ENCODE measurements at regions not wholly inside any gene's neighbourhood (a gene's known extent, or its start where the extent isn't known, plus 50 kb on each side); places are given as distances from the start of the nearest gene placed in this dataset.

GRCh38 chr7:119555788-119556187, 717.2 kb upstream of the KCND2 start:
- no peak overlapping the region for H3K4me3 ChIP-seq (ENCODE audit: insufficient read depth, low read depth, low read length)
- no peaks in the 10 kb centered on the region for H4K20me1 ChIP-seq (ENCODE audit: insufficient read depth, low read length)
- Mint-ChIP-seq H3K4me3 (ENCODE audit: unreplicated experiment) (no peak overlapping the region), H3K4me1 (ENCODE audit: low read depth, unreplicated experiment) (no peaks in the 10 kb centered on the region), H3K9me3 (ENCODE audit: unreplicated experiment) (peaks cover 2% of the 10 kb centered on the region), H3K36me3 (ENCODE audit: low read depth, unreplicated experiment) (no peaks in the 10 kb centered on the region), H3K27me3 (ENCODE audit: low read depth, unreplicated experiment) (no peaks in the 10 kb centered on the region), H3K27ac (ENCODE audit: unreplicated experiment) (no peak overlapping the region)
- H3K36me3 ChIP-seq (ENCODE audit: insufficient read depth, low read length) = no peaks in the 10 kb centered on the region
- FAIRE-seq (no peak), DNase-seq (ENCODE audit: low read depth) (no peak)
- H3K9ac ChIP-seq (ENCODE audit: low read length) = no peak overlapping the region
- no peak overlapping the region for H3K4me2 ChIP-seq (ENCODE audit: low read length)
- no peaks in the 10 kb centered on the region for H3K79me2 ChIP-seq (ENCODE audit: insufficient read depth, low read length)
- TF ChIP-seq, protein P1, sequence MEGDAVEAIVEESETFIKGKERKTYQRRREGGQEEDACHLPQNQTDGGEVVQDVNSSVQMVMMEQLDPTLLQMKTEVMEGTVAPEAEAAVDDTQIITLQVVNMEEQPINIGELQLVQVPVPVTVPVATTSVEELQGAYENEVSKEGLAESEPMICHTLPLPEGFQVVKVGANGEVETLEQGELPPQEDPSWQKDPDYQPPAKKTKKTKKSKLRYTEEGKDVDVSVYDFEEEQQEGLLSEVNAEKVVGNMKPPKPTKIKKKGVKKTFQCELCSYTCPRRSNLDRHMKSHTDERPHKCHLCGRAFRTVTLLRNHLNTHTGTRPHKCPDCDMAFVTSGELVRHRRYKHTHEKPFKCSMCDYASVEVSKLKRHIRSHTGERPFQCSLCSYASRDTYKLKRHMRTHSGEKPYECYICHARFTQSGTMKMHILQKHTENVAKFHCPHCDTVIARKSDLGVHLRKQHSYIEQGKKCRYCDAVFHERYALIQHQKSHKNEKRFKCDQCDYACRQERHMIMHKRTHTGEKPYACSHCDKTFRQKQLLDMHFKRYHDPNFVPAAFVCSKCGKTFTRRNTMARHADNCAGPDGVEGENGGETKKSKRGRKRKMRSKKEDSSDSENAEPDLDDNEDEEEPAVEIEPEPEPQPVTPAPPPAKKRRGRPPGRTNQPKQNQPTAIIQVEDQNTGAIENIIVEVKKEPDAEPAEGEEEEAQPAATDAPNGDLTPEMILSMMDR (IDR thresholded peaks at IDR 0.05; ENCODE audit: insufficient read depth, low read depth, low read length) = no peak
- no peak for TF ChIP-seq EZH2 (IDR thresholded peaks at IDR 0.05; ENCODE audit: insufficient read depth, low read length)
- H3K4me1 ChIP-seq (ENCODE audit: insufficient read depth, low read length) = no peaks in the 10 kb centered on the region
- no peak overlapping the region for H3K27ac ChIP-seq (ENCODE audit: low read depth, low read length)
- H3K27me3 ChIP-seq (ENCODE audit: insufficient read depth, low read length) = no peaks in the 10 kb centered on the region
- H2AFZ ChIP-seq (ENCODE audit: low read depth, low read length) = no peak overlapping the region
- no peaks in the 10 kb centered on the region for H3K9me3 ChIP-seq (ENCODE audit: insufficient read depth, low read depth, low read length)

DNA sequence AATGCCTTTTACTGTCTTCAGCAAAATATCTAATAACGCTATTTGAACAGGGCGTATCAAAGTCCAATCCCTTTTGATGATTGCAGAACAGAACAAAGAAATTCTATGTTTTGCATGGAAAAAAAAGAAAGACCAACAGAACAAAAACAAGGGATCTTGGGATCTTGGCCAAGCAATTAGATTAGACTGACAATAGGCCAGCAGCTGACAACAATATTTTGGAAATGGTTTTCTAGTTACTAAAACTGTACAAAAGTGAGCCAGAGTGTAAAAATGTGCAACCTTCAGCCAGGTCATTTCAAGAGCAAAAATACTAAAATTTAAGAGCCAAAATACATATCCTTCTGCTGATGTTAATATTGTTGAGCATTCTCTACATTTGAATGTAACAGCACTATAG, 716.5 kb upstream of the KCND2 start:
- Histone ChIP-seq H3K79me2 (ENCODE audit: insufficient read depth, low read length) (no peaks in the 10 kb centered on the region), H3K36me3 (ENCODE audit: insufficient read depth, low read length) (no peaks in the 10 kb centered on the region), H3K4me1 (ENCODE audit: insufficient read depth, low read length) (no peaks in the 10 kb centered on the region), H2AFZ (ENCODE audit: low read depth, low read length) (no peak overlapping the region), H3K4me3 (ENCODE audit: insufficient read depth, low read depth, low read length) (no peak overlapping the region), H4K20me1 (ENCODE audit: insufficient read depth, low read length) (no peaks in the 10 kb centered on the region), H3K27ac (ENCODE audit: low read depth, low read length) (no peak overlapping the region), H3K27me3 (ENCODE audit: insufficient read depth, low read length) (no peaks in the 10 kb centered on the region), H3K4me2 (ENCODE audit: low read length) (no peak overlapping the region), H3K9ac (ENCODE audit: low read length) (no peak overlapping the region), H3K9me3 (ENCODE audit: insufficient read depth, low read depth, low read length) (no peaks in the 10 kb centered on the region)
- FAIRE-seq = no peak
- Mint-ChIP-seq H3K4me3 (ENCODE audit: unreplicated experiment) (no peak overlapping the region), H3K4me1 (ENCODE audit: low read depth, unreplicated experiment) (no peaks in the 10 kb centered on the region), H3K27ac (ENCODE audit: unreplicated experiment) (no peak overlapping the region), H3K36me3 (ENCODE audit: low read depth, unreplicated experiment) (no peaks in the 10 kb centered on the region), H3K9me3 (ENCODE audit: unreplicated experiment) (peaks cover 2% of the 10 kb centered on the region), H3K27me3 (ENCODE audit: low read depth, unreplicated experiment) (no peaks in the 10 kb centered on the region)
- no peak for DNase-seq (ENCODE audit: low read depth)
- TF ChIP-seq EZH2 (IDR thresholded peaks at IDR 0.05; ENCODE audit: insufficient read depth, low read length) = no peak
- TF ChIP-seq, protein P1 (IDR thresholded peaks at IDR 0.05; ENCODE audit: insufficient read depth, low read depth, low read length) = no peak

DNA sequence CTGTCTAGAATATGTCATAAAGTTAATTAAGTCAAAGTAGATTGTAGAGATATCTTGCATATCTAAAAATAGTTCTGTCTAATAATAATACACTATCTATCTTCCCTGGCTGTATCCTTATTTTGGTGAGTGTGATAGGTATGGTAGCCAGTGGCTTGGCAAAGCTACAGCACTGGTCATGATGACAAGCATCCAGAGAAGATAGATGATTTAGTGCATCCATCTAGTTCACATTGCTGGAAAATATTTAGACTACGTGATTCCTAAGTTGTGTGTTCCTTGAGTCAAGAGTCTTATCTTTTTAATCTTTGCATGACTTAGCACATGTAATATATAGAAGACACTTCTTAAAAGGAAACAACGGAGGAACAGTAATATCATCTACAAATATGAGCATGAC, 711.2 kb upstream of the KCND2 start:
- Histone ChIP-seq H3K9me3 (ENCODE audit: insufficient read depth, low read depth, low read length) (no peaks in the 10 kb centered on the region), H3K79me2 (ENCODE audit: insufficient read depth, low read length) (no peaks in the 10 kb centered on the region), H3K4me2 (ENCODE audit: low read length) (no peak overlapping the region), H3K4me1 (ENCODE audit: insufficient read depth, low read length) (no peaks in the 10 kb centered on the region), H3K36me3 (ENCODE audit: insufficient read depth, low read length) (no peaks in the 10 kb centered on the region), H3K27me3 (ENCODE audit: insufficient read depth, low read length) (no peaks in the 10 kb centered on the region), H4K20me1 (ENCODE audit: insufficient read depth, low read length) (no peaks in the 10 kb centered on the region), H3K4me3 (ENCODE audit: insufficient read depth, low read depth, low read length) (no peak overlapping the region), H2AFZ (ENCODE audit: low read depth, low read length) (no peak overlapping the region), H3K9ac (ENCODE audit: low read length) (no peak overlapping the region), H3K27ac (ENCODE audit: low read depth, low read length) (no peak overlapping the region)
- no peak overlapping the region for H3K4me3 Mint-ChIP-seq (ENCODE audit: unreplicated experiment)
- H3K9me3 Mint-ChIP-seq (ENCODE audit: unreplicated experiment) = peaks cover 2% of the 10 kb centered on the region
- TF ChIP-seq, protein P1 (IDR thresholded peaks at IDR 0.05; ENCODE audit: insufficient read depth, low read depth, low read length) = no peak
- TF ChIP-seq EZH2 (IDR thresholded peaks at IDR 0.05; ENCODE audit: insufficient read depth, low read length) = no peak
- no peaks in the 10 kb centered on the region for H3K27me3 Mint-ChIP-seq (ENCODE audit: low read depth, unreplicated experiment)
- DNase-seq (ENCODE audit: low read depth) = no peak
- no peaks in the 10 kb centered on the region for H3K36me3 Mint-ChIP-seq (ENCODE audit: low read depth, unreplicated experiment)
- no peak for FAIRE-seq
- no peak overlapping the region for H3K27ac Mint-ChIP-seq (ENCODE audit: unreplicated experiment)
- no peaks in the 10 kb centered on the region for H3K4me1 Mint-ChIP-seq (ENCODE audit: low read depth, unreplicated experiment)

Data from astrocyte (in vitro differentiated cells and primary cell).